ENCODE measurements at regions not wholly inside any gene's neighbourhood (a gene's known extent, or its start where the extent isn't known, plus 50 kb on each side); places are given as distances from the start of the nearest gene placed in this dataset.

DNA sequence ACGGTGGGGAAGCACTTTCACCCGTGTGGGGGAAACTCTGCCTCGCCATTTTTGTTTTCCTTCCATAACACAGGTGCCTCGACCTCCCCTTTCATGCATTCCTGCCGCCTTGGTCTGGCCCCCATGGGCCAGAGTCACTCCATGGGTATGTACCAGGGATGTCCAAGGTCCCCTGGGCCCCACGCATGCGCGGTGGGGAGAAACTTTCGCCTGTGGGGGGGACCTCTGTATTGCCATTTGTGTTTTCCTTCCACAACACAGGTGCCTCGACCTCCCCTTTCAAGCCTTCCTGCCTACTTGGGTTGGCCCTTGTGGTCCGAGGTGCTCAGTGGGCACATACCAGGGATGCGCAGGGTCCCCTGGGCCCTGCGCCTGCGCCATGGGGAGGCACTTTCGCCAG, 345.8 kb downstream of the ALG10 start:
- no peak for TF ChIP-seq POLR2A (IDR thresholded peaks at IDR 0.05)
- no peak for TF ChIP-seq EP300 (IDR thresholded peaks at IDR 0.05; ENCODE audit: low read depth)
- no peak for TF ChIP-seq CTCF (IDR thresholded peaks at IDR 0.05)
